Fibroblast of lung (primary cell): ENCODE measurements at regions not wholly inside any gene's neighbourhood (a gene's known extent, or its start where the extent isn't known, plus 50 kb on each side); places are given as distances from the start of the nearest gene placed in this dataset.

Experiments
- EZH2 ChIP-seq: IDR thresholded peaks from 2 replicates; pipeline ENCODE4 v1.5.1; 2012; ENCODE audit warnings: low read length, control low read depth, mild to moderate bottlenecking; ENCODE audit errors: missing control alignments
- TF ChIP-seq, protein P1 (sequence below), 2 donors: IDR thresholded peaks in 1 of 2; conservative IDR thresholded peaks in 1 of 2; 1 replicate in 1 of 2; 2 replicates in 1 of 2; pipeline ENCODE4 v1.5.1; 2011 to 2012; ENCODE audit warnings: low read length in 2 of 2, control low read depth in 1 of 2, inconsistent platforms in 1 of 2, low read depth in 1 of 2, mild to moderate bottlenecking in 1 of 2

- TF ChIP-seq, protein P1, sequence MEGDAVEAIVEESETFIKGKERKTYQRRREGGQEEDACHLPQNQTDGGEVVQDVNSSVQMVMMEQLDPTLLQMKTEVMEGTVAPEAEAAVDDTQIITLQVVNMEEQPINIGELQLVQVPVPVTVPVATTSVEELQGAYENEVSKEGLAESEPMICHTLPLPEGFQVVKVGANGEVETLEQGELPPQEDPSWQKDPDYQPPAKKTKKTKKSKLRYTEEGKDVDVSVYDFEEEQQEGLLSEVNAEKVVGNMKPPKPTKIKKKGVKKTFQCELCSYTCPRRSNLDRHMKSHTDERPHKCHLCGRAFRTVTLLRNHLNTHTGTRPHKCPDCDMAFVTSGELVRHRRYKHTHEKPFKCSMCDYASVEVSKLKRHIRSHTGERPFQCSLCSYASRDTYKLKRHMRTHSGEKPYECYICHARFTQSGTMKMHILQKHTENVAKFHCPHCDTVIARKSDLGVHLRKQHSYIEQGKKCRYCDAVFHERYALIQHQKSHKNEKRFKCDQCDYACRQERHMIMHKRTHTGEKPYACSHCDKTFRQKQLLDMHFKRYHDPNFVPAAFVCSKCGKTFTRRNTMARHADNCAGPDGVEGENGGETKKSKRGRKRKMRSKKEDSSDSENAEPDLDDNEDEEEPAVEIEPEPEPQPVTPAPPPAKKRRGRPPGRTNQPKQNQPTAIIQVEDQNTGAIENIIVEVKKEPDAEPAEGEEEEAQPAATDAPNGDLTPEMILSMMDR (conservative IDR thresholded peaks at IDR 0.05 in 1 of 2, IDR thresholded peaks at IDR 0.05 in 1 of 2; ENCODE audit: low read depth in 1 of 2, low read length in 2 of 2): no peak
- TF ChIP-seq EZH2: no peak
Measured at GRCh38 chr7:66571568-66571967, 57.1 kb upstream of the KCTD7 start.
